Fibroblast of the conjunctiva (primary cell): ENCODE measurements at regions not wholly inside any gene's neighbourhood (a gene's known extent, or its start where the extent isn't known, plus 50 kb on each side); places are given as distances from the start of the nearest gene placed in this dataset.
"Not testable (repeated sequence)": the region's sequence is repeated elsewhere in the genome, so short reads cannot be mapped to it uniquely, and the experiment has no call there.

Experiments used
- DNase-seq: peaks from one replicate; pipeline ENCODE4 v3.0.0-alpha.2; 2010; ENCODE audit warnings: low read depth

GRCh38 chr7:52573141-52573540 lies 462.3 kb upstream of the POM121L12 start:
- DNase-seq: not testable (repeated sequence)

GRCh38 chr7:52571026-52571425 lies 464.4 kb upstream of the POM121L12 start:
- DNase-seq: no peak

- DNase-seq: no peak
These were observed 466.3 kb upstream of the POM121L12 start for GRCh38 chr7:52569151-52569550.

- no peak for DNase-seq
These were observed 469.5 kb upstream of the POM121L12 start for GRCh38 chr7:52565974-52566373.

- DNase-seq: no peak
These were observed 479.6 kb upstream of the POM121L12 start for GRCh38 chr7:52555805-52556204.

GRCh38 chr7:52547308-52547910 lies 488.0 kb upstream of the POM121L12 start:
- DNase-seq: no peak

GRCh38 chr7:52541198-52541765 lies 494.2 kb upstream of the POM121L12 start:
- not testable (repeated sequence) for DNase-seq

- no peak for DNase-seq
These were observed 495.4 kb upstream of the POM121L12 start for GRCh38 chr7:52540041-52540440.

GRCh38 chr7:52539414-52539813 lies 496.0 kb upstream of the POM121L12 start:
- DNase-seq: no peak

GRCh38 chr7:52537051-52537450 lies 498.4 kb upstream of the POM121L12 start:
- no peak for DNase-seq

- DNase-seq: no peak
These were observed 509.6 kb upstream of the POM121L12 start for GRCh38 chr7:52525772-52526341.

GRCh38 chr7:52518869-52519268 lies 516.6 kb upstream of the POM121L12 start:
- DNase-seq: no peak

- no peak for DNase-seq
These were observed 522.8 kb upstream of the POM121L12 start for GRCh38 chr7:52512656-52513055.

GRCh38 chr7:52507546-52508255 lies 527.7 kb upstream of the POM121L12 start:
- no peak for DNase-seq

- no peak for DNase-seq
These were observed 529.1 kb upstream of the POM121L12 start for GRCh38 chr7:52506325-52506724.

GRCh38 chr7:52504561-52504960 lies 530.9 kb upstream of the POM121L12 start:
- no peak for DNase-seq

- DNase-seq: no peak
These were observed 533.2 kb upstream of the POM121L12 start for GRCh38 chr7:52502281-52502680.

GRCh38 chr7:52501696-52502095 lies 533.7 kb upstream of the POM121L12 start:
- DNase-seq: no peak

- no peak for DNase-seq
These were observed 534.6 kb upstream of the POM121L12 start for GRCh38 chr7:52500841-52501240.

GRCh38 chr7:52498366-52498765 lies 537.1 kb upstream of the POM121L12 start:
- DNase-seq: no peak

GRCh38 chr7:52486267-52486666 lies 549.2 kb upstream of the POM121L12 start:
- no peak for DNase-seq

- no peak for DNase-seq
These were observed 553.4 kb upstream of the POM121L12 start for GRCh38 chr7:52482076-52482475.

GRCh38 chr7:52481571-52481970 lies 553.9 kb upstream of the POM121L12 start:
- DNase-seq: no peak
